GM10266 (cell line): ENCODE measurements at regions not wholly inside any gene's neighbourhood (a gene's known extent, or its start where the extent isn't known, plus 50 kb on each side); places are given as distances from the start of the nearest gene placed in this dataset.
"Not testable (repeated sequence)": the region's sequence is repeated elsewhere in the genome, so short reads cannot be mapped to it uniquely, and the experiment has no call there.

Experiments used
- DNase-seq: peaks from one replicate; pipeline ENCODE4 v3.0.0; 2012; ENCODE audit errors: extremely low spot score
- TF ChIP-seq, protein P1 (sequence below): IDR thresholded peaks from 2 replicates; pipeline ENCODE4 v1.5.1; 2012; ENCODE audit warnings: mild to moderate bottlenecking, low read depth; ENCODE audit not compliant: control insufficient read depth, insufficient read depth; ENCODE audit errors: missing control alignments

DNA sequence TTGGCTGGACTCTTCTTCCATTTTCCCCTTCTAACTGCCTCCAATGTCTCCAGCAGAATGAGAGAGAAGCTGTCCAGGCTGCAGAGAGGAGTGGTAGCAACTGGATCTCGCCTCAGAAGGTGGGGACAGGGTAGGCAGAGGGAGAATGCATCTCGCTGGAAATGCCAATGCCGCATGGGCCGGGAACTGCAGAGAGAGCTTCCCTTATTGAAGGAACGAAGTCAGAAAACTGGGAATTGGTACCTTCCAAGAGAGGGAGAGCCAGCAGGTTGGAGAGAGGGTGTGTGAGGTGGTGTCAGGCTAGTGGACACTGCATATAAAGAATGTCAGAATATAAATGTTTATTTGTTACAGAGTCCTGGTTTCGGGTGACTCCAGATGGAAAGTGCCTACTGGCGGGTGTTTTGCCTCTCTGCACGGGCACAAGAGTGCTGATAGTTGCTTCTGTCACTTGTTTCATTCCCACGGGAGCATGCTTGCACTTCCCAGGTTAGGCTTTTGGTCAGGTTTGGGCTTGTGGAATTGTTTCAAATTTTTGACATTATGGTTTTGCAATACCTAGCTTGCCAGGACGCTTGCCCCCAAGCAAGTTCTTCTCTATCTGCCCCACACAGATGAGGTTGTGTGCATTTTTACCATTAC, 156.8 kb upstream of the STS start:
- DNase-seq: no peak
- TF ChIP-seq, protein P1, sequence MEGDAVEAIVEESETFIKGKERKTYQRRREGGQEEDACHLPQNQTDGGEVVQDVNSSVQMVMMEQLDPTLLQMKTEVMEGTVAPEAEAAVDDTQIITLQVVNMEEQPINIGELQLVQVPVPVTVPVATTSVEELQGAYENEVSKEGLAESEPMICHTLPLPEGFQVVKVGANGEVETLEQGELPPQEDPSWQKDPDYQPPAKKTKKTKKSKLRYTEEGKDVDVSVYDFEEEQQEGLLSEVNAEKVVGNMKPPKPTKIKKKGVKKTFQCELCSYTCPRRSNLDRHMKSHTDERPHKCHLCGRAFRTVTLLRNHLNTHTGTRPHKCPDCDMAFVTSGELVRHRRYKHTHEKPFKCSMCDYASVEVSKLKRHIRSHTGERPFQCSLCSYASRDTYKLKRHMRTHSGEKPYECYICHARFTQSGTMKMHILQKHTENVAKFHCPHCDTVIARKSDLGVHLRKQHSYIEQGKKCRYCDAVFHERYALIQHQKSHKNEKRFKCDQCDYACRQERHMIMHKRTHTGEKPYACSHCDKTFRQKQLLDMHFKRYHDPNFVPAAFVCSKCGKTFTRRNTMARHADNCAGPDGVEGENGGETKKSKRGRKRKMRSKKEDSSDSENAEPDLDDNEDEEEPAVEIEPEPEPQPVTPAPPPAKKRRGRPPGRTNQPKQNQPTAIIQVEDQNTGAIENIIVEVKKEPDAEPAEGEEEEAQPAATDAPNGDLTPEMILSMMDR: no peak

DNA sequence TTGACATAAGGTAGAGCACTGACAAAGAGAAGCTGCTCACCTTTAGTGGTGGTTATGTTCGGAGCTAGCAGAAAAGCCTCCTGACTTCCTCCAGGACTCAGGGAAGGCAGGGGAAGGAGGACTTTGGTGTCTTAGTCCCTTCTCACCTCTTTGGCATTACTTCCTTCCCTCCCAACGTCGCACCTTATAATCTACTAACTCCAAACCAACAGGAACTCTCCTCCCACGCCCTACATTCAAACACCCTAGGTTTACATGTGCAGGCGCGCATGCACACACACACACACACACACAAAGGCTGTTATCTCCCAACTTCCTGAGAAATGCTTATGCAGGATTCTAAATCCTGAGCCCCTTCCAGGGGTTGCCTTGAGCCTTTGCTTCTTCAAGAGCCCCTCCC, 157.7 kb upstream of the STS start:
- no peak for DNase-seq
- TF ChIP-seq, protein P1: no peak

DNA sequence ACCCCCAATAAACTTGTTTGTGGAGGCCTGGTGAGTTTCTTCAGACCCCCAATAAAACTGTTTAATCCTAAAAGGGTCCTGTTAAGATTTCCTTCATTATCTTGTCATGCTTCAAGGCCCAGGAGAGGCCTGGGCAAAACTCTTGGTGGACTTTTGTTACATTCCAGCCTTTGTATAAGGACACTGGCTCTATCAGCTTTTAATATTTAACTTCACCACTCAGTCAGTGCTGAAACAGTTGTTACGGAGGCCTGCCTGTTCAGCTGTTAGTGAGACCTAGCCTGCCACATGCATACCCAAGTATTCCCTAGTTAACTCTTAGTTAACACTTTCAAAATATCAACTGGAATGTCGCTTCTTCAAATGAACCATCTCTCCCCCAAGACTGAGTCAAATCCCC, 158.8 kb upstream of the STS start:
- DNase-seq: not testable (repeated sequence)

DNA sequence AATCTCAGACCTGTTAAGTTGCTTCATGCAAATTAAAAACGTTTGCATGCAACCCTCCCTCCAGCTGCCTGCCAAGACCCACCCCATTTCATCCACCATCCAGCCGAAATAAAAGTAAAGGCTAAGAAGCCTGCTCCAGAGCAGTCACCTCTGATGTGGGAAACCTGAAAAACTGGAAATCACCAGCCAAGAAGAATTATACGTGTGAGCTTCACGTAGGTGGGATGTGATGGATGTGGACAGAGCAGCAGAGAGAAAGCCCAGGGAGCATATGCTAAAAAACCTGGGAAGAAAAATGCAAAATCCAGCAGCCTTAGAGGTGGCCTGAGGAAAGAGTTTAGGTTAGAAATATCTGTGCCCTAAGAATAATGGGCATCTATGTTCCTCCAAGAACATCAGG, 160.6 kb upstream of the STS start:
- TF ChIP-seq, protein P1: no peak
- no peak for DNase-seq

DNA sequence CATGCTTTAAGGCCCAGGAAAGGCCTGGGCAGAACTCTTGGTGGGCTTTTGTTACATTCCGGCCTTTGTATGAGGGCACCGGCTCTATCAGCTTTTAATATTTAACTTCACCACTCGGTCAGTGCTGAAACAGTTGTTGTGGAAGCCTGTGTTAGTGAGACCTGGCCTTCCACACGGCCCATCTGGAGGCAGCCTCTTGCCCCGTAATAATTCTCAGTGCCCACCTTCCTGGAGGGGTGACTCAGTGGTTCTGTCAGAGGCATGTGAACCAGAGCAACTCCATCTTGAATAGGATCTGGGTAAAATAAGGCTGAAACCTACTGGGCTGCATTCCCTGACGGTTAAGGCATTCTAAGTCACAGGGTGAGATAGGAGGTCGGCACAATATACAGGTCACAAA, 162.0 kb upstream of the STS start:
- DNase-seq: no peak
- TF ChIP-seq, protein P1: no peak

DNA sequence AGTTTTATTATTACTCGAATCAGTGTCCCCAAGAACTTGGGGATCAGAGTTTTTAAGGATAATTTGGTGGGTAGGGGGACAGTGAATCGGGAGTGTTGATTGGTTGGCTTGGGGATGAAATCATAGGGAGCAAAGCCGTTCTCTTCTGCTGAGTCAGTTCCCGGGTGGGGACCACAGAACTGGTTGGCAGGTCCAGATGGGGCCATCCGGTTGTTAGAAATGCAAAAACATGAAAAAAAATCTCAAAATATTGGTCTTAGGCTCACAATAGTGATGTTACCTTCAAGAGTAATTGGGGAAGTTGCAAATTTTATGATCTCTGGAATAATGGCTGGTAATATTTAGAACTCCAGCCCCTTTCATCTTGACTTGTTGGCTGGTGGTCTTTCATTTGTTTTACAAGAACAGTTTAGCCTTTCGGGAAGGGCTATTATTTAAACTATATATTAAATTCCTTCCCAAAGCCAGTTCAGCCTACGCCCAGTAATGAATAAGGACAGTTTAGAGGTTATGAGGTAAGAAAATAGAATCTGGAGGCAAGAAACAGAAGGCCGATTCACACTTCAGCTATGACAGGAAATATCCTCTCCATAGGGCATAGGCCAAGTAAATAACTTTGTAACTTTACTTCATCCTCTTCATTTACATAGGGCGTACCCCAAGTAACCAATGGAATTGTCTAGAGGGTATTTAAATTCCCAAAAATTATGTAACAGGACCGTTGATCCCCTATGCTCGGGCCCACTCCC, 164.1 kb upstream of the STS start:
- no peak for DNase-seq
- TF ChIP-seq, protein P1: no peak

DNA sequence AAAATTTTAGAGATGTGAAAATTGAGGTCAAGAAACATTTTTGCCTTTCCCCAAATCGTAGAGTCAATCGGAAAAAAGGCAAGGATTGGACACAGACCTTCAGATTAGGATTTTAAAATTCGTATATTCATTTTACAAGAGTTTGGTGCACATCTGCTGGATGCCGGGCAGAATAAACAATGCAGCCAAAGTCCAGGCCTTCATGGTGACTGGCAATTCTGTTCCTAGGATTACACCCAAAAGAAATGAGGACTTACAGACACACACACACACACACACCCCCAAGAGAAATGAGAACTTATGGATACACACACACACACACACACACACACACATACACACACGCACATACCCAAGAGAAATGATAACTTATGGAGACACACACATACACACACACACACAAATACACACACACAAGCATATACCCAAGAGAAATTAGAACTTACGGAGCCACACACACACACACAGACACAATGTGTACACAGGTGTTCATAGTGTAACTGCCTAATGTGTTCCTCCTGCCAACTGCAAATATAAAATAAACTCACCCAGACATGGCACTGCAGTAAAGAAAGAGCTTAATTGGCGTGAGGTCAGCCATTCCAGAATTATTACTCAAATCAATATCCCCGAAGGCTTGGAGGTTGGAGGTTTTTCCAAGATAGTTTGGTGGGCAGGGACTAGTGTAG, 165.7 kb upstream of the STS start:
- TF ChIP-seq, protein P1: no peak
- DNase-seq: no peak
